ENCODE measurements at regions not wholly inside any gene's neighbourhood (a gene's known extent, or its start where the extent isn't known, plus 50 kb on each side); places are given as distances from the start of the nearest gene placed in this dataset.

- Mint-ChIP-seq H3K4me3 (no peak overlapping the region), H3K36me3 (no peaks in the 10 kb centered on the region), H3K27ac (peak overlapping the region in 1 of 2 donors; percentile 68), H3K9me3 (no peaks in the 10 kb centered on the region), H3K27me3 (no peaks in the 10 kb centered on the region), H3K4me1 (ENCODE audit: low read depth in 2 of 2) (peaks cover 20 to 22% of the 10 kb centered on the region in 2 donors)
- DNase-seq (ENCODE audit: low spot score) (no peak), ATAC-seq (no peak)
These were observed 459.6 kb downstream of the UTRN start for GRCh38 chr6:144744720-144745119.

GRCh38 chr6:144745439-144745838 is 460.3 kb downstream of the UTRN start:
- Mint-ChIP-seq H3K9me3 (no peaks in the 10 kb centered on the region), H3K4me1 (ENCODE audit: low read depth in 2 of 2) (peaks cover 23 to 26% of the 10 kb centered on the region in 2 donors), H3K27ac (peak overlapping the region in 1 of 2 donors; percentile 68), H3K36me3 (peaks cover 5% of the 10 kb centered on the region), H3K27me3 (no peaks in the 10 kb centered on the region), H3K4me3 (no peak overlapping the region)
- no peak for ATAC-seq
- no peak for DNase-seq (ENCODE audit: low spot score)

GRCh38 chr6:144746902-144747469 is 461.9 kb downstream of the UTRN start:
- DNase-seq (ENCODE audit: low spot score) (no peak), ATAC-seq (no peak)
- Mint-ChIP-seq H3K27me3 (no peaks in the 10 kb centered on the region), H3K27ac (peak overlapping the region; percentile 14 to 83), H3K9me3 (no peaks in the 10 kb centered on the region), H3K4me3 (no peak overlapping the region), H3K4me1 (ENCODE audit: low read depth in 2 of 2) (peaks cover 20 to 25% of the 10 kb centered on the region in 2 donors), H3K36me3 (peaks cover 11% of the 10 kb centered on the region)

GRCh38 chr6:144749263-144749662 is 464.1 kb downstream of the UTRN start:
- no peaks in the 10 kb centered on the region for H3K27me3 Mint-ChIP-seq
- no peak overlapping the region for H3K4me3 Mint-ChIP-seq
- H3K4me1 Mint-ChIP-seq (ENCODE audit: low read depth in 2 of 2): peaks cover 16 to 40% of the 10 kb centered on the region in 2 donors
- peaks cover 11% of the 10 kb centered on the region for H3K36me3 Mint-ChIP-seq
- no peak for DNase-seq (ENCODE audit: low spot score)
- no peak for ATAC-seq
- H3K9me3 Mint-ChIP-seq: no peaks in the 10 kb centered on the region
- H3K27ac Mint-ChIP-seq: no peak overlapping the region

- Mint-ChIP-seq H3K27ac (peak overlapping the region in 1 of 2 donors; percentile 19), H3K9me3 (no peaks in the 10 kb centered on the region), H3K36me3 (peaks cover 11% of the 10 kb centered on the region), H3K27me3 (no peaks in the 10 kb centered on the region), H3K4me1 (ENCODE audit: low read depth in 2 of 2) (peaks cover 8 to 25% of the 10 kb centered on the region in 2 donors), H3K4me3 (no peak overlapping the region)
- DNase-seq (ENCODE audit: low spot score) (no peak), ATAC-seq (no peak)
These were observed 468.0 kb downstream of the UTRN start for GRCh38 chr6:144753023-144753705.

- H3K4me1 Mint-ChIP-seq (ENCODE audit: low read depth in 2 of 2): peaks cover 7 to 21% of the 10 kb centered on the region in 2 donors
- DNase-seq (ENCODE audit: low spot score): no peak
- peaks cover 6% of the 10 kb centered on the region for H3K36me3 Mint-ChIP-seq
- no peak overlapping the region for H3K27ac Mint-ChIP-seq
- H3K27me3 Mint-ChIP-seq: no peaks in the 10 kb centered on the region
- H3K9me3 Mint-ChIP-seq: no peaks in the 10 kb centered on the region
- no peak overlapping the region for H3K4me3 Mint-ChIP-seq
- ATAC-seq: no peak
These were observed 471.3 kb downstream of the UTRN start for GRCh38 chr6:144756469-144756868.

GRCh38 chr6:144757299-144757698 is 472.2 kb downstream of the UTRN start:
- no peak overlapping the region for H3K4me3 Mint-ChIP-seq
- ATAC-seq (no peak), DNase-seq (ENCODE audit: low spot score) (no peak)
- H3K4me1 Mint-ChIP-seq (ENCODE audit: low read depth in 2 of 2): peaks cover 7 to 21% of the 10 kb centered on the region in 2 donors
- no peak overlapping the region for H3K27ac Mint-ChIP-seq
- no peaks in the 10 kb centered on the region for H3K27me3 Mint-ChIP-seq
- peaks cover 6% of the 10 kb centered on the region for H3K36me3 Mint-ChIP-seq
- no peaks in the 10 kb centered on the region for H3K9me3 Mint-ChIP-seq

GRCh38 chr6:144757730-144758129 is 472.6 kb downstream of the UTRN start:
- no peak for ATAC-seq
- H3K4me3 Mint-ChIP-seq: no peak overlapping the region

GRCh38 chr6:144758602-144759001 is 473.5 kb downstream of the UTRN start:
- Mint-ChIP-seq H3K4me1 (ENCODE audit: low read depth in 2 of 2) (peaks cover 7 to 16% of the 10 kb centered on the region in 2 donors), H3K27ac (no peak overlapping the region), H3K27me3 (no peaks in the 10 kb centered on the region), H3K36me3 (peaks cover 6% of the 10 kb centered on the region), H3K4me3 (no peak overlapping the region), H3K9me3 (no peaks in the 10 kb centered on the region)
- ATAC-seq: peak in 1 of 2 donors; percentile 70
- no peak for DNase-seq (ENCODE audit: low spot score)

More at GRCh38 chr6:144757730-144758129, 472.6 kb downstream of the UTRN start:
- Mint-ChIP-seq H3K27me3 (no peaks in the 10 kb centered on the region), H3K27ac (no peak overlapping the region), H3K4me1 (ENCODE audit: low read depth in 2 of 2) (peaks cover 7 to 19% of the 10 kb centered on the region in 2 donors), H3K36me3 (peaks cover 6% of the 10 kb centered on the region), H3K9me3 (no peaks in the 10 kb centered on the region)
- DNase-seq (ENCODE audit: low spot score): no peak

- no peak for ATAC-seq
- Mint-ChIP-seq H3K4me3 (no peak overlapping the region), H3K36me3 (peaks cover 17% of the 10 kb centered on the region), H3K27me3 (no peaks in the 10 kb centered on the region), H3K9me3 (no peaks in the 10 kb centered on the region), H3K27ac (no peak overlapping the region), H3K4me1 (ENCODE audit: low read depth in 2 of 2) (peaks cover 17 to 19% of the 10 kb centered on the region in 2 donors)
- no peak for DNase-seq (ENCODE audit: low spot score)
These were observed 477.3 kb downstream of the UTRN start for GRCh38 chr6:144762469-144762868.

- Mint-ChIP-seq H3K27ac (peak overlapping the region; percentile 0 to 5), H3K9me3 (no peaks in the 10 kb centered on the region), H3K27me3 (no peaks in the 10 kb centered on the region), H3K4me1 (ENCODE audit: low read depth in 2 of 2) (peaks cover 15 to 18% of the 10 kb centered on the region in 2 donors), H3K4me3 (no peak overlapping the region), H3K36me3 (peaks cover 11% of the 10 kb centered on the region)
- ATAC-seq (no peak), DNase-seq (ENCODE audit: low spot score) (no peak)
These were observed 481.9 kb downstream of the UTRN start for GRCh38 chr6:144767051-144767450.

GRCh38 chr6:144768551-144769075 is 483.5 kb downstream of the UTRN start:
- no peak for ATAC-seq
- Mint-ChIP-seq H3K36me3 (peaks cover 20% of the 10 kb centered on the region), H3K4me1 (ENCODE audit: low read depth in 2 of 2) (peaks cover 11 to 18% of the 10 kb centered on the region in 2 donors), H3K27me3 (no peaks in the 10 kb centered on the region), H3K27ac (peak overlapping the region in 1 of 2 donors; percentile 67), H3K9me3 (no peaks in the 10 kb centered on the region), H3K4me3 (no peak overlapping the region)
- no peak for DNase-seq (ENCODE audit: low spot score)

- Mint-ChIP-seq H3K36me3 (peaks cover 21% of the 10 kb centered on the region), H3K9me3 (no peaks in the 10 kb centered on the region), H3K4me1 (ENCODE audit: low read depth in 2 of 2) (peaks cover 11 to 18% of the 10 kb centered on the region in 2 donors), H3K4me3 (no peak overlapping the region), H3K27ac (no peak overlapping the region), H3K27me3 (no peaks in the 10 kb centered on the region)
- no peak for ATAC-seq
- no peak for DNase-seq (ENCODE audit: low spot score)
These were observed 484.0 kb downstream of the UTRN start for GRCh38 chr6:144769142-144769541.

- H3K4me3 Mint-ChIP-seq: no peak overlapping the region
- H3K4me1 Mint-ChIP-seq (ENCODE audit: low read depth in 2 of 2): peaks cover 30 to 34% of the 10 kb centered on the region in 2 donors
- H3K27me3 Mint-ChIP-seq: no peaks in the 10 kb centered on the region
- no peak for ATAC-seq
- no peaks in the 10 kb centered on the region for H3K9me3 Mint-ChIP-seq
- DNase-seq (ENCODE audit: low spot score): no peak
- peak overlapping the region; percentile 3 to 30 for H3K27ac Mint-ChIP-seq
- peaks cover 34% of the 10 kb centered on the region for H3K36me3 Mint-ChIP-seq
These were observed 491.1 kb downstream of the UTRN start for GRCh38 chr6:144776031-144776819.

Measured in natural killer cell treated with Interleukin-12 subunit alpha and Interleukin-12 subunit beta and Interleukin-15 and Interleukin-18, amount 100 ng/mL, for 72 hours (primary cell).